ENCODE measurements at regions not wholly inside any gene's neighbourhood (a gene's known extent, or its start where the extent isn't known, plus 50 kb on each side); places are given as distances from the start of the nearest gene placed in this dataset.

GRCh38 chr11:116145187-116145865 lies 627.5 kb downstream of the BUD13 start:
- no peak for TF ChIP-seq CTCF (IDR thresholded peaks at IDR 0.05; ENCODE audit: low read depth, low read length, poor library complexity, severe bottlenecking)
- TF ChIP-seq EZH2phosphoT487 (IDR thresholded peaks at IDR 0.05; ENCODE audit: borderline replicate concordance, low read length) = no peak

Data from DOHH2 (cell line).